NOMO-1 treated with DMSO at 0.1 percent for 48 hours (cell line): ENCODE measurements at regions not wholly inside any gene's neighbourhood (a gene's known extent, or its start where the extent isn't known, plus 50 kb on each side); places are given as distances from the start of the nearest gene placed in this dataset.
A peak's percentile ranks its signal among the peaks of the same experiment; 100 is the strongest.

Experiments
- DNase-seq: peaks from one replicate; lab custom pipeline; 2025; ENCODE audit not compliant: unreplicated experiment; lab: John Stamatoyannopoulos, UW

GRCh38 chr12:97267594-97268202, 194.9 kb upstream of the RMST start:
- DNase-seq, result no peak

- DNase-seq, result no peak
Measured at GRCh38 chr12:97272471-97272870, 190.1 kb upstream of the RMST start.

GRCh38 chr12:97274386-97274785, 188.2 kb upstream of the RMST start:
- no peak for DNase-seq

- no peak for DNase-seq
Measured at GRCh38 chr12:97275256-97275655, 187.3 kb upstream of the RMST start.

GRCh38 chr12:97275728-97276590, 186.6 kb upstream of the RMST start:
- DNase-seq, result no peak

GRCh38 chr12:97276661-97277429, 185.8 kb upstream of the RMST start:
- DNase-seq, result no peak

GRCh38 chr12:97283297-97283696, 179.3 kb upstream of the RMST start:
- no peak for DNase-seq

- DNase-seq, result peak; percentile 46
Measured at GRCh38 chr12:97288531-97288930, 174.1 kb upstream of the RMST start.

GRCh38 chr12:97292588-97292987, 170.0 kb upstream of the RMST start:
- peak; percentile 89 for DNase-seq

GRCh38 chr12:97293541-97293940, 169.1 kb upstream of the RMST start:
- no peak for DNase-seq

GRCh38 chr12:97299847-97300246, 162.8 kb upstream of the RMST start:
- DNase-seq, result no peak

GRCh38 chr12:97300431-97300830, 162.2 kb upstream of the RMST start:
- no peak for DNase-seq

- DNase-seq, result no peak
Measured at GRCh38 chr12:97300891-97301290, 161.7 kb upstream of the RMST start.

- no peak for DNase-seq
Measured at GRCh38 chr12:97301576-97301975, 161.0 kb upstream of the RMST start.

- DNase-seq, result no peak
Measured at GRCh38 chr12:97305651-97306050, 157.0 kb upstream of the RMST start.

GRCh38 chr12:97306147-97306546, 156.5 kb upstream of the RMST start:
- DNase-seq, result peak; percentile 94

GRCh38 chr12:97308576-97309198, 153.9 kb upstream of the RMST start:
- DNase-seq, result peak; percentile 64

- DNase-seq, result no peak
Measured at GRCh38 chr12:97309921-97310320, 152.7 kb upstream of the RMST start.

GRCh38 chr12:97312570-97313135, 150.0 kb upstream of the RMST start:
- no peak for DNase-seq

GRCh38 chr12:97313471-97314190, 149.0 kb upstream of the RMST start:
- no peak for DNase-seq
